ENCODE measurements at regions not wholly inside any gene's neighbourhood (a gene's known extent, or its start where the extent isn't known, plus 50 kb on each side); places are given as distances from the start of the nearest gene placed in this dataset.

DNA sequence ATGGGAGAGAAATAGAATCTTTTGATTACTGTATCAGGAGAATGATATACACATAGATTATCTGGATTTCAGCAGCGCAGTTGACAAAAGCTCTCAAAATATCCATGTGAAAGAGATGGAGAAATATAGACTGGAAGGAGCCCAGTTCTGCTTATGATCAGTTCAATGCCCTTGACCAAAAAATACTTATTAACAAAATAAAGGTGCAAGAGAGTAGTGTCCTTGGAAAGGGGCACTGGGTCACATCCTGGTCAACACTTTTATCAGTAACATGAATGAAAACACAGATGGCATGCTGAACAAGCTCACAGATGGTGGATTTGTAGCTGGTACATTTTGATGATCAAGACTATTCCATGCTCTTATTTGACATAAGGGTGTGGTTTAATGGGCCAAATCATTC, 63.9 kb upstream of the PLEKHG1 start:
- Histone ChIP-seq H3K4me3 (ENCODE audit: control insufficient read depth in 2 of 3, extremely low read depth in 1 of 3, insufficient read depth in 2 of 3, low read depth in 1 of 3, low read length in 3 of 3) (no peak overlapping the region), H3K9ac (ENCODE audit: control insufficient read depth, extremely low read depth, insufficient read depth, low read length) (no peak overlapping the region), H3K4me2 (ENCODE audit: control insufficient read depth, extremely low read depth, insufficient read depth, low read depth, low read length) (no peak overlapping the region), H2AFZ (ENCODE audit: control insufficient read depth, low read length) (no peak overlapping the region), H3K9me1 (ENCODE audit: control insufficient read depth, extremely low read depth, insufficient read depth, low read length) (no peaks in the 10 kb centered on the region), H3K9me3 (ENCODE audit: control insufficient read depth, low read depth, low read length) (no peaks in the 10 kb centered on the region), H3K36me3 (ENCODE audit: control insufficient read depth in 2 of 2, extremely low read depth in 1 of 2, insufficient read depth in 2 of 2, low read length in 2 of 2) (no peaks in the 10 kb centered on the region), H4K20me1 (ENCODE audit: control insufficient read depth, extremely low read depth, insufficient read depth, low read length) (no peaks in the 10 kb centered on the region), H3K27ac (ENCODE audit: control insufficient read depth, insufficient read depth, low read length) (no peak overlapping the region), H3K79me2 (ENCODE audit: control insufficient read depth, insufficient read depth, low read length) (no peaks in the 10 kb centered on the region), H3K27me3 (ENCODE audit: control insufficient read depth, extremely low read depth, insufficient read depth, low read length) (peaks cover 2% of the 10 kb centered on the region), H3K4me1 (ENCODE audit: control insufficient read depth, extremely low read depth, insufficient read depth, low read length) (no peaks in the 10 kb centered on the region)
- no peak for TF ChIP-seq EZH2 (IDR thresholded peaks at IDR 0.05; ENCODE audit: low read length)
- TF ChIP-seq, protein P1, sequence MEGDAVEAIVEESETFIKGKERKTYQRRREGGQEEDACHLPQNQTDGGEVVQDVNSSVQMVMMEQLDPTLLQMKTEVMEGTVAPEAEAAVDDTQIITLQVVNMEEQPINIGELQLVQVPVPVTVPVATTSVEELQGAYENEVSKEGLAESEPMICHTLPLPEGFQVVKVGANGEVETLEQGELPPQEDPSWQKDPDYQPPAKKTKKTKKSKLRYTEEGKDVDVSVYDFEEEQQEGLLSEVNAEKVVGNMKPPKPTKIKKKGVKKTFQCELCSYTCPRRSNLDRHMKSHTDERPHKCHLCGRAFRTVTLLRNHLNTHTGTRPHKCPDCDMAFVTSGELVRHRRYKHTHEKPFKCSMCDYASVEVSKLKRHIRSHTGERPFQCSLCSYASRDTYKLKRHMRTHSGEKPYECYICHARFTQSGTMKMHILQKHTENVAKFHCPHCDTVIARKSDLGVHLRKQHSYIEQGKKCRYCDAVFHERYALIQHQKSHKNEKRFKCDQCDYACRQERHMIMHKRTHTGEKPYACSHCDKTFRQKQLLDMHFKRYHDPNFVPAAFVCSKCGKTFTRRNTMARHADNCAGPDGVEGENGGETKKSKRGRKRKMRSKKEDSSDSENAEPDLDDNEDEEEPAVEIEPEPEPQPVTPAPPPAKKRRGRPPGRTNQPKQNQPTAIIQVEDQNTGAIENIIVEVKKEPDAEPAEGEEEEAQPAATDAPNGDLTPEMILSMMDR (optimal IDR thresholded peaks at IDR 0.05 in 1 of 3, IDR thresholded peaks at IDR 0.05 in 1 of 3, conservative IDR thresholded peaks at IDR 0.05 in 1 of 3; ENCODE audit: extremely low read depth in 1 of 3, insufficient read depth in 2 of 3, low read length in 3 of 3) = no peak
- dilution Hi-C loops (cut with MboI; ENCODE audit: extremely low pct_ligation_motif_present, low sequenced_read_pairs) = no loop called here
- DNase-seq (ENCODE audit: low read depth, low spot score) (no peak), FAIRE-seq (no peak)

DNA sequence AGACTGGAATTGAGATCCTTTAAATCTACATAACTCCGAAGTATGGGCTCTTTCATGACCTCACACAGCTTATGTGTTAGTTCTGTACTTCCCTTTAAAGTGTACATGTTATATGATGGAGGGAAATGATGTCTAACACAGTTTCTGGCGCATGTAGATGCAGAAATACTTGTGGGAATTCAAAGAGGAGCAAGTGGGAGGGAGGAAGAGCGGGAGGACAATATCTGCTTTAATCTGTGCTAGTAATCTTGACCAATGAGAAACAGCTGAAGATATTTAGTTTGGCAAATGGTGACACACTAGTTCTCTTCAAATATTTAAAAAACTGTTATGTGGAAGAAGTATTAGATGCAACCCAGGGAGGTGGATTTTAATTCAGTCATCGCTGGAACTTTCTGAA, 62.9 kb upstream of the PLEKHG1 start:
- Histone ChIP-seq H2AFZ (ENCODE audit: control insufficient read depth, low read length) (no peak overlapping the region), H3K79me2 (ENCODE audit: control insufficient read depth, insufficient read depth, low read length) (no peaks in the 10 kb centered on the region), H3K27me3 (ENCODE audit: control insufficient read depth, extremely low read depth, insufficient read depth, low read length) (peaks cover 2% of the 10 kb centered on the region), H3K4me2 (ENCODE audit: control insufficient read depth, extremely low read depth, insufficient read depth, low read depth, low read length) (no peak overlapping the region), H4K20me1 (ENCODE audit: control insufficient read depth, extremely low read depth, insufficient read depth, low read length) (no peaks in the 10 kb centered on the region), H3K9me3 (ENCODE audit: control insufficient read depth, low read depth, low read length) (no peaks in the 10 kb centered on the region), H3K36me3 (ENCODE audit: control insufficient read depth in 2 of 2, extremely low read depth in 1 of 2, insufficient read depth in 2 of 2, low read length in 2 of 2) (no peaks in the 10 kb centered on the region), H3K27ac (ENCODE audit: control insufficient read depth, insufficient read depth, low read length) (no peak overlapping the region), H3K9ac (ENCODE audit: control insufficient read depth, extremely low read depth, insufficient read depth, low read length) (no peak overlapping the region), H3K4me1 (ENCODE audit: control insufficient read depth, extremely low read depth, insufficient read depth, low read length) (no peaks in the 10 kb centered on the region), H3K9me1 (ENCODE audit: control insufficient read depth, extremely low read depth, insufficient read depth, low read length) (no peaks in the 10 kb centered on the region), H3K4me3 (ENCODE audit: control insufficient read depth in 2 of 3, extremely low read depth in 1 of 3, insufficient read depth in 2 of 3, low read depth in 1 of 3, low read length in 3 of 3) (no peak overlapping the region)
- no peak for DNase-seq (ENCODE audit: low read depth, low spot score)
- FAIRE-seq = no peak
- no peak for TF ChIP-seq EZH2 (IDR thresholded peaks at IDR 0.05; ENCODE audit: low read length)
- TF ChIP-seq, protein P1 (optimal IDR thresholded peaks at IDR 0.05 in 1 of 3, IDR thresholded peaks at IDR 0.05 in 1 of 3, conservative IDR thresholded peaks at IDR 0.05 in 1 of 3; ENCODE audit: extremely low read depth in 1 of 3, insufficient read depth in 2 of 3, low read length in 3 of 3) = no peak
- dilution Hi-C loops (cut with MboI; ENCODE audit: extremely low pct_ligation_motif_present, low sequenced_read_pairs) = no loop called here

All from keratinocyte (primary cell).